K562 (cell line): ENCODE measurements at regions not wholly inside any gene's neighbourhood (a gene's known extent, or its start where the extent isn't known, plus 50 kb on each side); places are given as distances from the start of the nearest gene placed in this dataset.

Source experiments
- BCL6 ChIP-seq: fragments of 250-450 bp; sonication (Bioruptor Pico); IDR thresholded peaks from 2 replicates; pipeline ENCODE4 v1.4.0; 2020
- BRD9 ChIP-seq: fragments of 450-650 bp; IDR thresholded peaks from 2 replicates; pipeline ENCODE4 v1.6.1; 2018; ENCODE audit warnings: low read depth; ENCODE audit not compliant: partially characterized antibody
- CBX2 ChIP-seq: fragments of 200-600 bp; sonication (generic); IDR thresholded peaks from one replicate; pipeline ENCODE4 v1.6.1; 2012; ENCODE audit warnings: mild to moderate bottlenecking, low read length, inconsistent platforms; ENCODE audit not compliant: insufficient read depth, poor library complexity, severe bottlenecking
- CCNT2 ChIP-seq: IDR thresholded peaks from 2 replicates; pipeline ENCODE4 v1.6.1; 2011; ENCODE audit warnings: borderline replicate concordance, low read depth, mild to moderate bottlenecking, moderate library complexity, mixed read lengths, low read length; ENCODE audit not compliant: insufficient read length; ENCODE audit errors: extremely low read depth
- DPF2 ChIP-seq: fragments of 450-650 bp; IDR thresholded peaks from 2 replicates; pipeline ENCODE4 v1.6.1; 2016
- HLTF ChIP-seq: fragments of 450-650 bp; IDR thresholded peaks from 2 replicates; pipeline ENCODE4 v1.6.1; 2016
- KDM1A ChIP-seq, 2 experiments: fragments of 450-650 bp; IDR thresholded peaks; 2 replicates each; pipeline ENCODE4 v1.6.1; 2016; ENCODE audit warnings: mild to moderate bottlenecking in 2 of 2
- KDM5B ChIP-seq: fragments of 200-600 bp; sonication (generic); IDR thresholded peaks from 2 replicates; pipeline ENCODE4 v1.6.1; 2012; ENCODE audit warnings: low read depth, mild to moderate bottlenecking, moderate library complexity, low read length, control low read depth, inconsistent platforms; ENCODE audit not compliant: insufficient replicate concordance
- KLF13 ChIP-seq: fragments of 450-650 bp; IDR thresholded peaks from 2 replicates; pipeline ENCODE4 v1.6.1; 2016; ENCODE audit warnings: missing genetic modification characterization, low read depth, mild to moderate bottlenecking, missing compliant biosample characterization, moderate library complexity, borderline replicate concordance
- MTA3 ChIP-seq: fragments of 450-650 bp; formaldehyde crosslinking; IDR thresholded peaks from 2 replicates; pipeline ENCODE4 v1.6.1; 2017; ENCODE audit warnings: mild to moderate bottlenecking, borderline replicate concordance
- NBN ChIP-seq: fragments of 450-650 bp; IDR thresholded peaks from 2 replicates; pipeline ENCODE4 v1.6.1; 2016; ENCODE audit warnings: low read depth, mild to moderate bottlenecking
- NFE2 ChIP-seq: IDR thresholded peaks from 2 replicates; pipeline ENCODE4 v1.6.1; 2014; ENCODE audit warnings: antibody characterized with exemption, low read depth
- NFIX ChIP-seq: fragments of 250-450 bp; sonication (Bioruptor Pico); IDR thresholded peaks from 2 replicates; pipeline ENCODE4 v1.4.0; 2020; ENCODE audit warnings: low read depth, mild to moderate bottlenecking, moderate library complexity
- NUFIP1 ChIP-seq: fragments of 450-650 bp; IDR thresholded peaks from 2 replicates; pipeline ENCODE4 v1.6.1; 2018; ENCODE audit not compliant: partially characterized antibody
- POLR2AphosphoS5 ChIP-seq: IDR thresholded peaks from 2 replicates; pipeline ENCODE4 v1.6.1; 2011; ENCODE audit warnings: mild to moderate bottlenecking, low read depth, low read length, moderate library complexity; ENCODE audit not compliant: control insufficient read depth, insufficient read depth
- PPARD ChIP-seq: fragments of 250-450 bp; sonication (Bioruptor Pico); IDR thresholded peaks from 2 replicates; pipeline ENCODE4 v1.8.0; 2022; ENCODE audit warnings: inconsistent platforms, mild to moderate bottlenecking, moderate library complexity
- SMAD1 ChIP-seq: fragments of 150-350 bp; IDR thresholded peaks from 2 replicates; pipeline ENCODE4 v1.6.1; 2014; ENCODE audit warnings: low read length, low read depth; ENCODE audit not compliant: partially characterized antibody
- SMC3 ChIP-seq: conservative IDR thresholded peaks from 2 replicates; pipeline ENCODE4 v1.6.1; 2011; ENCODE audit warnings: low read depth, low read length, improper control_type of control experiment; ENCODE audit not compliant: insufficient read depth
- SUPT5H ChIP-seq: fragments of 450-650 bp; IDR thresholded peaks from 2 replicates; pipeline ENCODE4 v1.6.1; 2016
- TFAP4 ChIP-seq: sonication (generic); formaldehyde crosslinking; IDR thresholded peaks from 2 replicates; pipeline ENCODE4 v1.8.0; 2022; ENCODE audit warnings: missing genetic modification reagents, mild to moderate bottlenecking, moderate library complexity, borderline replicate concordance
- VEZF1 ChIP-seq: fragments of 200-800 bp; sonication (Bioruptor generic); IDR thresholded peaks from 2 replicates; pipeline ENCODE4 v1.6.1; 2017; ENCODE audit warnings: missing genetic modification characterization, missing compliant biosample characterization
- TF ChIP-seq, protein P1 (sequence below): fragments of 250-450 bp; sonication (Bioruptor Pico); IDR thresholded peaks from 2 replicates; pipeline ENCODE4 v1.4.0; 2020; ENCODE audit warnings: mild to moderate bottlenecking, moderate library complexity
- TF ChIP-seq, protein P2 (sequence below): fragments of 450-650 bp; formaldehyde crosslinking; IDR thresholded peaks from 2 replicates; pipeline ENCODE4 v1.4.0; 2020; ENCODE audit warnings: mild to moderate bottlenecking, mixed read lengths
- TF ChIP-seq, protein P3 (sequence below): IDR thresholded peaks from 3 replicates; pipeline ENCODE4 v1.6.1; 2011; ENCODE audit warnings: borderline replicate concordance, mild to moderate bottlenecking; ENCODE audit not compliant: insufficient read length, insufficient read depth

DNA sequence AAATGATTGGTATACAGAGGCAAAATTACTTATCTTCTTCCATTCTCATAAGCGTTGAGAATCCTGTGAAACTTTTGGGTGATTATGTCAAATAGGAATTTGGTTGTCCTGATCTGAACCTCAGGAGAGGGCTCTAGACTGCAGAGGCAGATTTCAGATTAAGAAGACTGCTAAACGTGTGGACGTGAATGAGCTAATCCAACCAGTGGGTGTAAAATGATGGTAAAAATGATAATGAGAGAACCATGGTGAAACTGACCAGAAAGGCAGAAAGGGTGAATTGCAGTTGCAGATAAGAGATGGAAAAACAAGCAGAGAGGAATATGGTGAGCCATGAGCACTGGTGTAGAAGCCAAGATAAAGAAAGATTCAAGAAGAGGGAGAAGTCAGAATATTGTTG, 1200.2 kb upstream of the CDH6 start (continued):
- TF ChIP-seq, protein P1, sequence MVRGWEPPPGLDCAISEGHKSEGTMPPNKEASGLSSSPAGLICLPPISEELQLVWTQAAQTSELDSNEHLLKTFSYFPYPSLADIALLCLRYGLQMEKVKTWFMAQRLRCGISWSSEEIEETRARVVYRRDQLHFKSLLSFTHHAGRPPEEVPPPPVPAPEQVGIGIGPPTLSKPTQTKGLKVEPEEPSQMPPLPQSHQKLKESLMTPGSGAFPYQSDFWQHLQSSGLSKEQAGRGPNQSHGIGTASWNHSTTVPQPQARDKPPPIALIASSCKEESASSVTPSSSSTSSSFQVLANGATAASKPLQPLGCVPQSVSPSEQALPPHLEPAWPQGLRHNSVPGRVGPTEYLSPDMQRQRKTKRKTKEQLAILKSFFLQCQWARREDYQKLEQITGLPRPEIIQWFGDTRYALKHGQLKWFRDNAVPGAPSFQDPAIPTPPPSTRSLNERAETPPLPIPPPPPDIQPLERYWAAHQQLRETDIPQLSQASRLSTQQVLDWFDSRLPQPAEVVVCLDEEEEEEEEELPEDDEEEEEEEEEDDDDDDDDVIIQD (CRISPR knock-in tag): no peak
- TF ChIP-seq SMC3: no peak
- no peak for TF ChIP-seq SMAD1
- TF ChIP-seq NUFIP1: no peak
- TF ChIP-seq BRD9: peak; percentile 77
- peak; percentile 66 to 85 for TF ChIP-seq KDM1A (IDR thresholded peaks at IDR 0.05)
- TF ChIP-seq, protein P2, sequence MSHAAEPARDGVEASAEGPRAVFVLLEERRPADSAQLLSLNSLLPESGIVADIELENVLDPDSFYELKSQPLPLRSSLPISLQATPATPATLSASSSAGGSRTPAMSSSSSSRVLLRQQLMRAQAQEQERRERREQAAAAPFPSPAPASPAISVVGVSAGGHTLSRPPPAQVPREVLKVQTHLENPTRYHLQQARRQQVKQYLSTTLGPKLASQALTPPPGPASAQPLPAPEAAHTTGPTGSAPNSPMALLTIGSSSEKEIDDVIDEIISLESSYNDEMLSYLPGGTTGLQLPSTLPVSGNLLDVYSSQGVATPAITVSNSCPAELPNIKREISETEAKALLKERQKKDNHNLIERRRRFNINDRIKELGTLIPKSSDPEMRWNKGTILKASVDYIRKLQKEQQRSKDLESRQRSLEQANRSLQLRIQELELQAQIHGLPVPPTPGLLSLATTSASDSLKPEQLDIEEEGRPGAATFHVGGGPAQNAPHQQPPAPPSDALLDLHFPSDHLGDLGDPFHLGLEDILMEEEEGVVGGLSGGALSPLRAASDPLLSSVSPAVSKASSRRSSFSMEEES: no peak
- no peak for TF ChIP-seq NBN
- TF ChIP-seq CCNT2: no peak
- TF ChIP-seq SUPT5H: no peak
- no peak for TF ChIP-seq CBX2
- TF ChIP-seq NFIX (CRISPR knock-in tag): no peak
- no peak for TF ChIP-seq KDM5B
- TF ChIP-seq PPARD (CRISPR knock-in tag): no peak
- no peak for TF ChIP-seq KLF13 (tag)
- no peak for TF ChIP-seq BCL6 (CRISPR knock-in tag)
- peak; percentile 90 for TF ChIP-seq DPF2
- TF ChIP-seq POLR2AphosphoS5: no peak
- no peak for TF ChIP-seq MTA3
- TF ChIP-seq, protein P3, sequence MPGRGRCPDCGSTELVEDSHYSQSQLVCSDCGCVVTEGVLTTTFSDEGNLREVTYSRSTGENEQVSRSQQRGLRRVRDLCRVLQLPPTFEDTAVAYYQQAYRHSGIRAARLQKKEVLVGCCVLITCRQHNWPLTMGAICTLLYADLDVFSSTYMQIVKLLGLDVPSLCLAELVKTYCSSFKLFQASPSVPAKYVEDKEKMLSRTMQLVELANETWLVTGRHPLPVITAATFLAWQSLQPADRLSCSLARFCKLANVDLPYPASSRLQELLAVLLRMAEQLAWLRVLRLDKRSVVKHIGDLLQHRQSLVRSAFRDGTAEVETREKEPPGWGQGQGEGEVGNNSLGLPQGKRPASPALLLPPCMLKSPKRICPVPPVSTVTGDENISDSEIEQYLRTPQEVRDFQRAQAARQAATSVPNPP: no peak
- TF ChIP-seq NFE2: no peak
- no peak; the same call in 1 of the 2 replicates for TF ChIP-seq VEZF1 (CRISPR knock-in tag)
- no peak for TF ChIP-seq TFAP4 (CRISPR knock-in tag)
- no peak for TF ChIP-seq HLTF
